ENCODE measurements at regions not wholly inside any gene's neighbourhood (a gene's known extent, or its start where the extent isn't known, plus 50 kb on each side); places are given as distances from the start of the nearest gene placed in this dataset.

DNA sequence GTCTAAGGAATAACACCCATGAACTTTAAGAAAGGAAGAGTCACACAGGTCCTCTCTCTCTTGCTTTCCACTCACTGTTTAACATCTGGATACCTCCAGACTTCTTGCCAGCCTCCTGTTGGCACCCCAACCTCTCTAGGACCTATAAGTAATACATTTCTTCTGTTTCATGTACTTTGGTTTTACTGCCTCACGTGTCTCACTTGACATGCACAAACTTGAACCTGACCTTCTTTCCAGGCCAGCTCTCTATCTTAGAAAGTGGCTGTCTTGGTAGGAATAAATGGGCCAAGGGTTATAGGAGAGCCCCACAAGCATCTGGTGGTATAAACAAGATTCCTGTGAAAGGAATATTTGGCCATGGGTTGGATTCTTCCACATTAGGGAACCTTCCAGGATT, 614.8 kb upstream of the AGA start:
- in situ Hi-C loops (cut with HindIII; ENCODE audit: low sequenced_read_pairs), result no loop called here
- no peak overlapping the region for H3K4me3 ChIP-seq (ENCODE audit: low read depth, low read length)
- TF ChIP-seq, protein P1, sequence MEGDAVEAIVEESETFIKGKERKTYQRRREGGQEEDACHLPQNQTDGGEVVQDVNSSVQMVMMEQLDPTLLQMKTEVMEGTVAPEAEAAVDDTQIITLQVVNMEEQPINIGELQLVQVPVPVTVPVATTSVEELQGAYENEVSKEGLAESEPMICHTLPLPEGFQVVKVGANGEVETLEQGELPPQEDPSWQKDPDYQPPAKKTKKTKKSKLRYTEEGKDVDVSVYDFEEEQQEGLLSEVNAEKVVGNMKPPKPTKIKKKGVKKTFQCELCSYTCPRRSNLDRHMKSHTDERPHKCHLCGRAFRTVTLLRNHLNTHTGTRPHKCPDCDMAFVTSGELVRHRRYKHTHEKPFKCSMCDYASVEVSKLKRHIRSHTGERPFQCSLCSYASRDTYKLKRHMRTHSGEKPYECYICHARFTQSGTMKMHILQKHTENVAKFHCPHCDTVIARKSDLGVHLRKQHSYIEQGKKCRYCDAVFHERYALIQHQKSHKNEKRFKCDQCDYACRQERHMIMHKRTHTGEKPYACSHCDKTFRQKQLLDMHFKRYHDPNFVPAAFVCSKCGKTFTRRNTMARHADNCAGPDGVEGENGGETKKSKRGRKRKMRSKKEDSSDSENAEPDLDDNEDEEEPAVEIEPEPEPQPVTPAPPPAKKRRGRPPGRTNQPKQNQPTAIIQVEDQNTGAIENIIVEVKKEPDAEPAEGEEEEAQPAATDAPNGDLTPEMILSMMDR (IDR thresholded peaks at IDR 0.05; ENCODE audit: low read depth, low read length, missing control alignments), result no peak
- no peak for DNase-seq (ENCODE audit: low read depth)

DNA sequence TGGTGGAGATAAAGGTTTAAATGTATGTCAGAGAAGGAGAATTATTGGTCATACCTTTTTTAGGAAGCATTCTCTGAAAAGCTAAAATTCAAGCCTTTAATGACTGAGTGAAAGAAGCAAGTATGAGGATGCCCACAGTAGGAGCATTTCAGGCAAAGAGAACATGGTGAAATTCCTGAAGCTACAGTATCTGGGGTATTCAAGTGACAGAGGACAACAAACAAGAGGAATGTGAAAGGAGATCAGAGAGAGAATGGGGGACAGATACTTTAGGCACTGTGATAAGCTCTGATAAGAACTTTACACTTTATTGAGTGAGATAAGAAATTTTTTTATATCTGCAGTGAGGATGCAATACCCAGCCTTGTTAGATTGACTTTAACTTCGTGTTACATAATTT, 621.3 kb upstream of the AGA start:
- DNase-seq (ENCODE audit: low read depth), result no peak
- no peak overlapping the region for H3K4me3 ChIP-seq (ENCODE audit: low read depth, low read length)
- TF ChIP-seq, protein P1 (IDR thresholded peaks at IDR 0.05; ENCODE audit: low read depth, low read length, missing control alignments), result no peak
- in situ Hi-C loops (cut with HindIII; ENCODE audit: low sequenced_read_pairs), result no loop called here

DNA sequence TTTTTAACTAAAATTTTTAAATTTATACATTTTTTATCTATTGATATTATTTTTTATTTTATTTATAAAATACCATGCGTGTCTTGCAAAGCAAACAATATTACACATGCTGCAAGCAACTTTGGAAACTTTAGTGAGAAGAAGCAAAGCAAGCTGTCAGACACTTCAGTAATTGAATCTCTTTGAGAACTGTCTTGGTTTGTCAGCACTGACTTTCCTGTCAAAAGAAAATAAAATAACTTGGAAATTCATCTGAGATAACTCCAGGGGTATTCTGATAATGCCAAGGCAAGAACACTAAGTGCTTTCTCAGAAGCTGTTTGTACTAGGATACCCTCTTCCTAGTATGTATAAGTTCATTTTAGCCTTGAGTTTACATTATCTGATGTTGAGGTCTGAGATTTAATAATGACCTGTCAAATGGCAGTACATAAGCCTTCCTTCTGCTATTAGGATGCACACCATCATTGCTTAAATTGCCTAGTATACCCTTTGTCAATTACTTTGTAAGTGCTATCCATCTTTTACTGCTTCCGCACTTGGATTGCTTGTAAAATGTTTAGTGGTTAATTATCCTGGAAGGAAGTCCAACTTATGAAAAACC, 624.2 kb upstream of the AGA start:
- in situ Hi-C loops (cut with HindIII; ENCODE audit: low sequenced_read_pairs), result no loop called here
- DNase-seq (ENCODE audit: low read depth), result no peak
- no peak overlapping the region for H3K4me3 ChIP-seq (ENCODE audit: low read depth, low read length)
- TF ChIP-seq, protein P1 (IDR thresholded peaks at IDR 0.05; ENCODE audit: low read depth, low read length, missing control alignments), result no peak

DNA sequence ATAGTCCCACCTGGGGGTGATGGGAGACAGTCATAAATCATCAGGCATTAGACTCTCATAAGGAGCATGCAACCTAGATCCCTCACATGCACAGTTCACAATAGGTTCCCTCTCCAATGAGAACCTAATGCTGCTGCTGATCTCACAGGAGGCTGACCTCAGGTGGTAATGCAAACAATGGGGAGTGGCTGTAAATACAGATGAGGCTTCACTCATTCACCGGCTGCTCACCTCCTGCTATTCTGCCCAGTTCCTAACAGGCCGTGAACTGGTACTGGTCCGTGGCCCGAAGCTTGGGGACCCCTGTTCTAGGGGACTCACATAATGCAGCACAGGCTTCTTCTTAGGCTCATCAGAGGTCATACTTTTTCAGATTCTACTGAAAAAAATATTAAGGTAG, 625.9 kb upstream of the AGA start:
- TF ChIP-seq, protein P1 (IDR thresholded peaks at IDR 0.05; ENCODE audit: low read depth, low read length, missing control alignments), result no peak
- in situ Hi-C loops (cut with HindIII; ENCODE audit: low sequenced_read_pairs), result no loop called here
- no peak for DNase-seq (ENCODE audit: low read depth)
- no peak overlapping the region for H3K4me3 ChIP-seq (ENCODE audit: low read depth, low read length)

DNA sequence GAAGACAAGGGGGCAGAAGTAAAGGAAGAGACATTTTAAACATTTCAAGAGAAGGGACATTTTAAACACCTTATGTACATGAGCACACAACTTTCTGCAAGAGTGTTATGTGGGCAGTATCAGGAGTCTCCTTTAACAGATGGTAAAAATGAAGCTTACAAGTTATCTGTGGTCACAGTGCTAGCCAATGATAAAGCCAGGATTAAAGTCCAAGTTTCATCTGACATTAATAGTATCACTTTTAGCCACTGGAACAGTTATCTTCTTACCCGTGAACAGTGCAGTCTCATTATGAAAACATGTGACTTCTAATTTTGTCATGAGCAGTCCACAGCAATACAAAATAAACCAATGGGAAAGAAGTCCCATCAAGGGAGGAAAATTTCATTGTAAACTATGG, 627.9 kb upstream of the AGA start:
- H3K4me3 ChIP-seq (ENCODE audit: low read depth, low read length), result no peak overlapping the region
- in situ Hi-C loops (cut with HindIII; ENCODE audit: low sequenced_read_pairs), result no loop called here
- TF ChIP-seq, protein P1 (IDR thresholded peaks at IDR 0.05; ENCODE audit: low read depth, low read length, missing control alignments), result no peak
- DNase-seq (ENCODE audit: low read depth), result no peak

DNA sequence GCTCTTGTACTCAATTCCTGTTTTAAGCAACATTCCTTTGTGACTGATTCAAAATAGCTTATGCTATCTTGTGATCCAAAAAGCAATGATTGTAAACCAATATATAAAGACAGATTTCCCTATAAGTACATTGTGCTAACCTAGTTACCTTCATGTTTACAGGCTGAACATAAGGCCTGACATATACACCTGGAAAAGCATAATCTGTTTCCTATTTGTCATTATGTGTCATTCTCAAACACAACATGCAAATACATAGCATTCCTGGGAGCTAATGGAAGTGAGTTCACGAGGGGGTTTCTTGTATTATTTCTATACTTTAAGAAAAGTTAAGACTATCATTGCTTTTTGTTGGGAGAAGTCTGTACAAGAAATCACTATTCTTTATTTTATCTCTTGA, 638.1 kb upstream of the AGA start:
- H3K4me3 ChIP-seq (ENCODE audit: low read depth, low read length), result no peak overlapping the region
- TF ChIP-seq, protein P1 (IDR thresholded peaks at IDR 0.05; ENCODE audit: low read depth, low read length, missing control alignments), result no peak
- DNase-seq (ENCODE audit: low read depth), result no peak
- in situ Hi-C loops (cut with HindIII; ENCODE audit: low sequenced_read_pairs), result no loop called here

Data from astrocyte of the cerebellum (primary cell).